HCT116 (cell line): ENCODE measurements at regions not wholly inside any gene's neighbourhood (a gene's known extent, or its start where the extent isn't known, plus 50 kb on each side); places are given as distances from the start of the nearest gene placed in this dataset.

Experiments
- ATAC-seq: fragments of 200-7000 bp; cut with Tn5 transposase; 2 replicates; pipeline ENCODE4 v1.9.1; 2020; ENCODE audit warnings: mild to moderate bottlenecking, moderate library complexity
- BruUV-seq: library from RNA; stranded (reverse); fragments of 400-500 nt; replicated peaks from 2 replicates; lab custom pipeline; 2021; lab: Mats Ljungman, UMichigan
- CTCF ChIA-PET: fragments of 300-600 bp; sonication (Branson Sonifier 250); formaldehyde crosslinking; loops from one replicate; lab custom pipeline; 2021; ENCODE audit warnings: antibody characterized with exemption; lab: Charles Lee
- POLR2A ChIA-PET: fragments of 300-600, 350-600 bp; sonication (Branson Sonifier 250); formaldehyde crosslinking; loops from one replicate; lab custom pipeline; 2021; ENCODE audit warnings: antibody characterized with exemption; lab: Charles Lee
- RAD21 ChIA-PET, 2 experiments: fragments of 300-600 bp; sonication (Branson Sonifier 250); formaldehyde crosslinking; loops; one replicate each; lab custom pipeline; 2023; ENCODE audit warnings: low total read pairs in 2 of 2; ENCODE audit not compliant: uncharacterized antibody in 2 of 2, unreplicated experiment in 2 of 2, low non-redundant PET in 1 of 2; lab: Charles Lee
- DNase-seq: peaks from one replicate; pipeline ENCODE4 v3.0.0-alpha.2; 2010; ENCODE audit warnings: low read depth, low spot score
- H2AFZ ChIP-seq: fragments of 200-600 bp; shearing (Covaris generic), sonication (generic); 2 replicates; pipeline ENCODE4 v1.6.1; 2017; ENCODE audit warnings: low read depth, mixed run types, mixed read lengths, antibody characterized with exemption, low read length; ENCODE audit not compliant: poor library complexity, severe bottlenecking
- H3K27ac ChIP-seq: 2 replicates; pipeline ENCODE4 v1.5.1; 2012; ENCODE audit warnings: low read depth, low read length
- H3K27me3 ChIP-seq: fragments of 200-600 bp; sonication (generic); 2 replicates; pipeline ENCODE4 v1.6.1; 2016; ENCODE audit warnings: mixed run types, low read length, mixed read lengths; ENCODE audit not compliant: insufficient read depth
- H3K36me3 ChIP-seq, 2 experiments: fragments of 200-500 bp in 1 of 2; fragments of 200-600 bp in 1 of 2; sonication (Bioruptor generic) in 1 of 2; sonication (generic) in 1 of 2; 2 replicates each; pipeline versions ENCODE4 v1.5.1 to v1.6.1; 2014 to 2016; ENCODE audit warnings: low read length in 2 of 2, inconsistent platforms in 1 of 2, mixed read lengths in 1 of 2, mixed run types in 1 of 2; ENCODE audit not compliant: insufficient read depth in 2 of 2, control insufficient read depth in 1 of 2
- H3K4me1 ChIP-seq, 2 experiments: fragments of 200-600 bp in 1 of 2; sonication (generic) in 1 of 2; 2 replicates each; pipeline versions ENCODE4 v1.5.1 to v1.6.1; 2012 to 2017; ENCODE audit warnings: low read length in 2 of 2, inconsistent platforms in 1 of 2, mild to moderate bottlenecking in 1 of 2, mixed read lengths in 1 of 2, mixed run types in 1 of 2, moderate library complexity in 1 of 2; ENCODE audit not compliant: insufficient read depth in 2 of 2, control insufficient read depth in 1 of 2
- H3K4me2 ChIP-seq: fragments of 200-600 bp; sonication (generic); 2 replicates; pipeline ENCODE4 v1.6.1; 2017; ENCODE audit warnings: mixed run types, low read length, mixed read lengths
- H3K4me3 ChIP-seq, 2 experiments: fragments of 200-600 bp in 1 of 2; sonication (generic) in 1 of 2; replicated peaks in 1 of 2; 2 replicates each; pipeline ENCODE4 v1.5.1; 2011 to 2016; ENCODE audit warnings: low read length in 2 of 2, control low read depth in 1 of 2, low read depth in 1 of 2, mild to moderate bottlenecking in 1 of 2, mixed read lengths in 1 of 2, mixed run types in 1 of 2
- H3K79me2 ChIP-seq: fragments of 200-600 bp; sonication (generic); 2 replicates; pipeline ENCODE4 v1.6.1; 2017; ENCODE audit warnings: mild to moderate bottlenecking, mixed run types, low read length, moderate library complexity, mixed read lengths; ENCODE audit not compliant: insufficient read depth
- H3K9ac ChIP-seq: fragments of 200-600 bp; sonication (generic); 2 replicates; pipeline ENCODE4 v1.6.1; 2016; ENCODE audit warnings: low read length, mixed read lengths
- H3K9me2 ChIP-seq: fragments of 200-600 bp; sonication (generic), shearing (Covaris generic); 2 replicates; pipeline ENCODE4 v1.6.1; 2017; ENCODE audit warnings: mixed run types, mild to moderate bottlenecking, moderate library complexity; ENCODE audit not compliant: insufficient read depth
- H3K9me3 ChIP-seq, 2 experiments: fragments of 200-500 bp in 1 of 2; fragments of 200-600 bp in 1 of 2; sonication (Bioruptor generic) in 1 of 2; sonication (generic) in 1 of 2; 2 replicates each; pipeline ENCODE4 v1.6.1; 2014 to 2017; ENCODE audit warnings: low read length in 2 of 2, mixed read lengths in 2 of 2, inconsistent platforms in 1 of 2, low read depth in 1 of 2, mild to moderate bottlenecking in 1 of 2, mixed run types in 1 of 2, moderate library complexity in 1 of 2; ENCODE audit not compliant: control insufficient read depth in 1 of 2, insufficient read depth in 1 of 2
- H4K20me1 ChIP-seq: fragments of 200-600 bp; sonication (generic), shearing (Covaris generic); 2 replicates; pipeline ENCODE4 v1.6.1; 2017; ENCODE audit warnings: mixed run types, mild to moderate bottlenecking, moderate library complexity; ENCODE audit not compliant: insufficient read depth
- CBX3 ChIP-seq: IDR thresholded peaks from 2 replicates; pipeline ENCODE4 v1.6.1; 2012; ENCODE audit warnings: low read depth
- CEBPB ChIP-seq: IDR thresholded peaks from 2 replicates; pipeline ENCODE4 v1.6.1; 2012; ENCODE audit warnings: low read depth
- EGR1 ChIP-seq: IDR thresholded peaks from 2 replicates; pipeline ENCODE4 v1.6.1; 2012; ENCODE audit warnings: low read depth
- EZH2 ChIP-seq: fragments of 200-600 bp; sonication (generic); IDR thresholded peaks from 2 replicates; pipeline ENCODE4 v1.6.1; 2017; ENCODE audit warnings: antibody characterized with exemption, mixed run types
- EZH2phosphoT487 ChIP-seq: fragments of 200-600 bp; IDR thresholded peaks from 2 replicates; pipeline ENCODE4 v1.6.1; 2018; ENCODE audit warnings: antibody characterized with exemption, borderline replicate concordance
- FOSL1 ChIP-seq: IDR thresholded peaks from 2 replicates; pipeline ENCODE4 v1.6.1; 2012; ENCODE audit warnings: low read depth
- JUND ChIP-seq: IDR thresholded peaks from 2 replicates; pipeline ENCODE4 v1.6.1; 2012
- POLR2AphosphoS5 ChIP-seq: IDR thresholded peaks from 2 replicates; pipeline ENCODE4 v1.6.1; 2011; ENCODE audit warnings: mild to moderate bottlenecking, low read depth, low read length, moderate library complexity
- RAD21 ChIP-seq: IDR thresholded peaks from 2 replicates; pipeline ENCODE4 v1.6.1; 2012; ENCODE audit warnings: low read depth, mild to moderate bottlenecking
- SIN3A ChIP-seq: IDR thresholded peaks from 2 replicates; pipeline ENCODE4 v1.6.1; 2012; ENCODE audit warnings: low read depth
- SP1 ChIP-seq: IDR thresholded peaks from 2 replicates; pipeline ENCODE4 v1.6.1; 2012; ENCODE audit warnings: low read depth
- YY1 ChIP-seq: IDR thresholded peaks from 2 replicates; pipeline ENCODE4 v1.6.1; 2011; ENCODE audit warnings: low read length, low read depth, moderate library complexity, mild to moderate bottlenecking; ENCODE audit not compliant: insufficient replicate concordance; ENCODE audit errors: extremely low read depth
- ZFX ChIP-seq: fragments of 450-650 bp; IDR thresholded peaks from 2 replicates; pipeline ENCODE4 v1.6.1; 2017
- ZNF274 ChIP-seq: fragments of 200-500 bp; sonication (Bioruptor generic); IDR thresholded peaks from 2 replicates; pipeline ENCODE4 v1.6.1; 2014; ENCODE audit warnings: mild to moderate bottlenecking, low read depth, low read length, inconsistent platforms
- intact Hi-C: fragments of 100-400 bp; cut with micrococcal nuclease; formaldehyde crosslinking; loops from 2 replicates; pipeline ENCODE4 v1.10.0; 2022
- TF ChIP-seq, protein P1 (sequence below): IDR thresholded peaks from 2 replicates; pipeline ENCODE4 v1.6.1; 2012
- TF ChIP-seq, protein P2 (sequence below): IDR thresholded peaks from 2 replicates; pipeline ENCODE4 v1.6.1; 2011; ENCODE audit warnings: mild to moderate bottlenecking, low read length, moderate library complexity; ENCODE audit not compliant: insufficient replicate concordance; ENCODE audit errors: extremely low read depth
- TF ChIP-seq, protein P3 (sequence below), 3 experiments: fragments of 200-600 bp in 1 of 3; sonication (generic) in 1 of 3; IDR thresholded peaks in 2 of 3; conservative IDR thresholded peaks in 1 of 3; 2 replicates each; pipeline ENCODE4 v1.5.1; 2012 to 2017; ENCODE audit warnings: low read depth in 2 of 3, low read length in 2 of 3, antibody characterized with exemption in 1 of 3, borderline replicate concordance in 1 of 3, control low read depth in 1 of 3, mild to moderate bottlenecking in 1 of 3, mixed read lengths in 1 of 3, mixed run types in 1 of 3, moderate library complexity in 1 of 3; ENCODE audit not compliant: insufficient read depth in 1 of 3
- TF ChIP-seq, protein P4 (sequence below): IDR thresholded peaks from 2 replicates; pipeline ENCODE4 v1.6.1; 2012; ENCODE audit warnings: low read depth

DNA sequence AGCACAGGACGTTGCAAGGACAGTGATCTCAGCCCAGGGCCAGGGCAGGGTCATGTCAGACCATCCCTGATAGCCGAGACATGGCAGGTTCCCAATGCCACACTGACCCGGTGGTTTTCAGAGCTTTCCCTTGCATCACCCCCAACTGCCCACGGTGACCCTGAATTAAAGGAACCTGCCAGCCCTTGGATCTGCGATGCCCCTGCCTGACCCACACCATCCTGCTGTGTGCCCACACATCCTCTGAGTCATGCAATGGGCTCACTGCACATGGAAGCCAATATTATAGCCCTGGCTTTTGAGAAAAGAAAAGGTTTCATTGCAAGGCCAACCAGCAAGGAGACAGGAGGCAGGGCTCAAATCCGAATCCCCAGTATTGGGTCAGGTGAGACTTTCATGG, 132.6 kb upstream of the CST7 start:
- H3K79me2 ChIP-seq: no peaks in the 10 kb centered on the region
- no peak overlapping the region for H3K27ac ChIP-seq
- ATAC-seq (no peak), DNase-seq (no peak)
- intact Hi-C loops: no loop called here
- H3K9me3 ChIP-seq: 0 out of 4 replicates have a peak, but pooled peaks cover 0 to 4% of the 10 kb centered on the region in 2 experiments
- ChIA-PET CTCF (no interaction called here), RAD21 (no interaction called here), POLR2A (no interaction called here)
- no peak overlapping the region for H3K4me2 ChIP-seq
- no peaks in the 10 kb centered on the region for H3K36me3 ChIP-seq
- H3K9me2 ChIP-seq: no peaks in the 10 kb centered on the region
- H3K27me3 ChIP-seq: peaks cover 53% of the 10 kb centered on the region
- TF ChIP-seq CBX3 (no peak), SIN3A (no peak), ZNF274 (no peak), SP1 (no peak), EZH2 (no peak), EZH2phosphoT487 (no peak), YY1 (no peak), EGR1 (no peak), FOSL1 (no peak), ZFX (no peak), RAD21 (no peak), CEBPB (no peak), JUND (no peak), POLR2AphosphoS5 (no peak)
- TF ChIP-seq, protein P1, sequence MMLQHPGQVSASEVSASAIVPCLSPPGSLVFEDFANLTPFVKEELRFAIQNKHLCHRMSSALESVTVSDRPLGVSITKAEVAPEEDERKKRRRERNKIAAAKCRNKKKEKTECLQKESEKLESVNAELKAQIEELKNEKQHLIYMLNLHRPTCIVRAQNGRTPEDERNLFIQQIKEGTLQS: no peak
- TF ChIP-seq, protein P2, sequence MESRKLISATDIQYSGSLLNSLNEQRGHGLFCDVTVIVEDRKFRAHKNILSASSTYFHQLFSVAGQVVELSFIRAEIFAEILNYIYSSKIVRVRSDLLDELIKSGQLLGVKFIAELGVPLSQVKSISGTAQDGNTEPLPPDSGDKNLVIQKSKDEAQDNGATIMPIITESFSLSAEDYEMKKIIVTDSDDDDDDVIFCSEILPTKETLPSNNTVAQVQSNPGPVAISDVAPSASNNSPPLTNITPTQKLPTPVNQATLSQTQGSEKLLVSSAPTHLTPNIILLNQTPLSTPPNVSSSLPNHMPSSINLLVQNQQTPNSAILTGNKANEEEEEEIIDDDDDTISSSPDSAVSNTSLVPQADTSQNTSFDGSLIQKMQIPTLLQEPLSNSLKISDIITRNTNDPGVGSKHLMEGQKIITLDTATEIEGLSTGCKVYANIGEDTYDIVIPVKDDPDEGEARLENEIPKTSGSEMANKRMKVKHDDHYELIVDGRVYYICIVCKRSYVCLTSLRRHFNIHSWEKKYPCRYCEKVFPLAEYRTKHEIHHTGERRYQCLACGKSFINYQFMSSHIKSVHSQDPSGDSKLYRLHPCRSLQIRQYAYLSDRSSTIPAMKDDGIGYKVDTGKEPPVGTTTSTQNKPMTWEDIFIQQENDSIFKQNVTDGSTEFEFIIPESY: no peak
- TF ChIP-seq, protein P3, sequence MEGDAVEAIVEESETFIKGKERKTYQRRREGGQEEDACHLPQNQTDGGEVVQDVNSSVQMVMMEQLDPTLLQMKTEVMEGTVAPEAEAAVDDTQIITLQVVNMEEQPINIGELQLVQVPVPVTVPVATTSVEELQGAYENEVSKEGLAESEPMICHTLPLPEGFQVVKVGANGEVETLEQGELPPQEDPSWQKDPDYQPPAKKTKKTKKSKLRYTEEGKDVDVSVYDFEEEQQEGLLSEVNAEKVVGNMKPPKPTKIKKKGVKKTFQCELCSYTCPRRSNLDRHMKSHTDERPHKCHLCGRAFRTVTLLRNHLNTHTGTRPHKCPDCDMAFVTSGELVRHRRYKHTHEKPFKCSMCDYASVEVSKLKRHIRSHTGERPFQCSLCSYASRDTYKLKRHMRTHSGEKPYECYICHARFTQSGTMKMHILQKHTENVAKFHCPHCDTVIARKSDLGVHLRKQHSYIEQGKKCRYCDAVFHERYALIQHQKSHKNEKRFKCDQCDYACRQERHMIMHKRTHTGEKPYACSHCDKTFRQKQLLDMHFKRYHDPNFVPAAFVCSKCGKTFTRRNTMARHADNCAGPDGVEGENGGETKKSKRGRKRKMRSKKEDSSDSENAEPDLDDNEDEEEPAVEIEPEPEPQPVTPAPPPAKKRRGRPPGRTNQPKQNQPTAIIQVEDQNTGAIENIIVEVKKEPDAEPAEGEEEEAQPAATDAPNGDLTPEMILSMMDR (IDR thresholded peaks at IDR 0.05 in 2 of 3, conservative IDR thresholded peaks at IDR 0.05 in 1 of 3; ENCODE audit: borderline replicate concordance in 1 of 3, insufficient read depth in 1 of 3, low read depth in 2 of 3, low read length in 2 of 3): no peak
- TF ChIP-seq, protein P4, sequence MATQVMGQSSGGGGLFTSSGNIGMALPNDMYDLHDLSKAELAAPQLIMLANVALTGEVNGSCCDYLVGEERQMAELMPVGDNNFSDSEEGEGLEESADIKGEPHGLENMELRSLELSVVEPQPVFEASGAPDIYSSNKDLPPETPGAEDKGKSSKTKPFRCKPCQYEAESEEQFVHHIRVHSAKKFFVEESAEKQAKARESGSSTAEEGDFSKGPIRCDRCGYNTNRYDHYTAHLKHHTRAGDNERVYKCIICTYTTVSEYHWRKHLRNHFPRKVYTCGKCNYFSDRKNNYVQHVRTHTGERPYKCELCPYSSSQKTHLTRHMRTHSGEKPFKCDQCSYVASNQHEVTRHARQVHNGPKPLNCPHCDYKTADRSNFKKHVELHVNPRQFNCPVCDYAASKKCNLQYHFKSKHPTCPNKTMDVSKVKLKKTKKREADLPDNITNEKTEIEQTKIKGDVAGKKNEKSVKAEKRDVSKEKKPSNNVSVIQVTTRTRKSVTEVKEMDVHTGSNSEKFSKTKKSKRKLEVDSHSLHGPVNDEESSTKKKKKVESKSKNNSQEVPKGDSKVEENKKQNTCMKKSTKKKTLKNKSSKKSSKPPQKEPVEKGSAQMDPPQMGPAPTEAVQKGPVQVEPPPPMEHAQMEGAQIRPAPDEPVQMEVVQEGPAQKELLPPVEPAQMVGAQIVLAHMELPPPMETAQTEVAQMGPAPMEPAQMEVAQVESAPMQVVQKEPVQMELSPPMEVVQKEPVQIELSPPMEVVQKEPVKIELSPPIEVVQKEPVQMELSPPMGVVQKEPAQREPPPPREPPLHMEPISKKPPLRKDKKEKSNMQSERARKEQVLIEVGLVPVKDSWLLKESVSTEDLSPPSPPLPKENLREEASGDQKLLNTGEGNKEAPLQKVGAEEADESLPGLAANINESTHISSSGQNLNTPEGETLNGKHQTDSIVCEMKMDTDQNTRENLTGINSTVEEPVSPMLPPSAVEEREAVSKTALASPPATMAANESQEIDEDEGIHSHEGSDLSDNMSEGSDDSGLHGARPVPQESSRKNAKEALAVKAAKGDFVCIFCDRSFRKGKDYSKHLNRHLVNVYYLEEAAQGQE: no peak
- H2AFZ ChIP-seq: no peak overlapping the region
- H4K20me1 ChIP-seq: no peaks in the 10 kb centered on the region
- H3K4me1 ChIP-seq: no peaks in the 10 kb centered on the region
- BruUV-seq: no TSS peak
- no peak overlapping the region for H3K4me3 ChIP-seq
- no peak overlapping the region for H3K9ac ChIP-seq
